GM20431 (cell line): ENCODE measurements at regions not wholly inside any gene's neighbourhood (a gene's known extent, or its start where the extent isn't known, plus 50 kb on each side); places are given as distances from the start of the nearest gene placed in this dataset.
"Not testable (repeated sequence)": the region's sequence is repeated elsewhere in the genome, so short reads cannot be mapped to it uniquely, and the experiment has no call there.

Source experiments
- in situ Hi-C: fragments of 300-500 bp; cut with MseI, MboI; formaldehyde crosslinking; loops from one replicate; pipeline ENCODE4 v1.15.0; 2020; ENCODE audit warnings: low sequenced_read_pairs; ENCODE audit not compliant: unreplicated experiment

DNA sequence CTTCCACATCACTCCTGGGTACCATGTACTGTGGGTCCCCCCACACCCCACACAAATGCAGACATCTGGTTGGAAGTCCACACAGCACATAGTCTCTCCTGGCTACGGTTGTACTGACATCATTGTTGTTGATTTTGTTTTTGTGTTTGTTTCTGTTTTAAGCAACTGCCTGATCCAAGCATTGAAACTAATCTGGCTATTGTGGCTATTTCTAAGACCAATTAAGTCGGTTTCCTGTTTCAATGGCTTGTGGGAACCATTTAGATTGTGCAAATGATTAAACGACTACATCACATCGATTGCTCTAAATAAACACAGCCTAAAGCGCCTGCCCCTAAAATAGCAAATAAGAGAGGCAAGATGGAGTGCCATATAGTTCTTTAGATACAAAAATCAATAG lies 226.8 kb upstream of the IRX4 start:
- in situ Hi-C loops, result no loop called here

DNA sequence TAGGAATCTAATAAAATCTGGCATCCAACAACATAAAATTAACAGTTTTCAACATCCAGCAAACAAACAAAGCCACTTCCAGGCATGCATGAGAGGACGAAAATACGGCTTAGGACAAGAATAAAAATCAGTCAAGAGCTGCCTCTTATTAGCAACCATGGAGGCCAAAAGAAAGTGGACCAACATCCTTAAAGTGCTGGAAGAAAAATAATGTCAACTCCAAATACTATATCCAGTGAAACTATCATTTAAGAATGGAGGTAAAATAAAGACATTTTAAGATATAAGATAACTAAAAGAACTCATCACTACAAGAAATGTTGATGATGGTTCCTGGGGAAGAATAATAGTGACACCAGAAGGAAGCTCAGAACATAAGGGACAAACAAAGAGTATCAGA lies 224.0 kb upstream of the IRX4 start:
- in situ Hi-C loops, result no loop called here

DNA sequence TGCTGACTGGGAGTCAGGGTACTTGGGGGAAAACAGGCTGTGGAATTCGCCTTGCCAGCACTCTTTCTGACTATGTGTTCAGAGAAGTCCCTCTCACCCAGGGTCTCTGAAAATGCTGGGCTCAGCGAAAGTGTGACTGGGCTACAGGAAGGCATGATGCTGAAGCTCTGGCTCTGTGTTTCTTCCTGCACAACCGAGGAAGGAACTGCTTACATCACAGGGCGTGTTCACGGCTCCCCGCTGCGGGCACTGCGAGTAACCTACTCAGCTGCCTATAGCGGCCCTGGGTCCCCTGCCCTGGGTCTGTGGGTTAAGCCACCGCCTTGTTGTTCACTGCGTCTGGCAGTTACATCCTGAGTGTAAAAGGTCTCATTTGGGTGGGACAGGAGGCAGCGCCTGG lies 222.4 kb upstream of the IRX4 start:
- in situ Hi-C loops, result no loop called here

DNA sequence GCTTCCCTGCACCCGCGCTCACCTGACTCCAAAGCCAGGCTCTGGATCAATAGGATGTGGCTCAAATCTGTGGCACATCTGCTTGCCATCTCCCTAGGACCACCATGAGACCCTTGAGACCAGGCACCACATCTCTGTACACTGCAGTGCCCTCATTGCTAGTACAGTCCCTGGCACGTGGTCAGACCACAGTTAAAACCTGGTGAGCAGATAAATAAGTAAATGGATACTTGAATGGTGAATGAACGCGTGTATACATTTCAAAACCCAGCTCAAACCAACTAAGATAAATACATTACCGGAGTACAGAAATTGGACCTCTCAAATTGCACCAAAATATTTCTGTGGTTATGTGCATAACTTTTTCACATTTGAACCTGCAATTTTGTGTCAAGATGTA lies 221.2 kb upstream of the IRX4 start:
- in situ Hi-C loops, result no loop called here

DNA sequence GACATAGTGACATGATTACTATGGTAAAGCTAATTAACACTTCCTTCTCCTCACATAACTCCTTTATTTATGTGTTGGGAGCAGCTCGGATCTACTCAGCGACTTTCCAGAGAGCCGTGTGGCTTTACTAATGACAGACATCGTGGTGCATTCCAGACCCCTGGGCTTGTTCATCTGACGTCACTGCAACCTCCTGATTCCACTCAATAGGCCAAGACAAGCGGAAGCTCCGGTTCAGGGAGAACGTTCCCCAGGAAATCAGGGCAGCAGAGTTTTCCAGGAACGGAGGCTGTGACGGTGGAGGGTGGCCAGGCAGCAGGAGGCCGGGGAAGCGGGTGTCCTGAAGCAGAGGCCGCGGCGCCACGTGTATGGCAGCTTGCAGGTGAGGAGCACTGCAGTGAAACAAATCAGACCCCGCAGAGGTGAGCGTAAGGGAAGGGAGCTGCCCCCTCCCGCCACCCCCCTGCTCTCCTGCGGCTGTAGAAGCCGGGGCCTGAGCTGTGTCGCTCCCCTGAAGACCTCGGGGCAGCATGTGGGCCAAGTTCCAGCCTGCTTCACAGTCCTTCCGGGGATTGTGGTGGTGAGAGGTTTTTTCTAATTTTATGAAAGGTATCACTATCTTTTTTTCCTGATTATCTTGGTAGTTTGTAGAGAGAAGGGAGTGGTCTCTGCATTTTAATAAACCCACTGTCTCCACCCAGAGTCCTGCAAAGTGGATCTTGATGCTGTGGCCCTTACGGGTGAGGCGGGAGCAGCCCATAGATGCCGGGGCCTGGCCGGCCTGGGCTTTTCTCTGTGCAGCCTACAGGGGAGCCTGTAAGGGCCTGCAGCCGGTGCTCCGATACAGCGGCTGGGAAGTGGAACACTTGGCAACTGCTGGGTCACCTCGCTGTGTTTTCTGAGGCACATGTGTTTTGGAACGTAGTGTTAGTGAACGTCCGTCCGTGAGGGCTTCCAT lies 220.4 kb upstream of the IRX4 start:
- in situ Hi-C loops, result no loop called here

DNA sequence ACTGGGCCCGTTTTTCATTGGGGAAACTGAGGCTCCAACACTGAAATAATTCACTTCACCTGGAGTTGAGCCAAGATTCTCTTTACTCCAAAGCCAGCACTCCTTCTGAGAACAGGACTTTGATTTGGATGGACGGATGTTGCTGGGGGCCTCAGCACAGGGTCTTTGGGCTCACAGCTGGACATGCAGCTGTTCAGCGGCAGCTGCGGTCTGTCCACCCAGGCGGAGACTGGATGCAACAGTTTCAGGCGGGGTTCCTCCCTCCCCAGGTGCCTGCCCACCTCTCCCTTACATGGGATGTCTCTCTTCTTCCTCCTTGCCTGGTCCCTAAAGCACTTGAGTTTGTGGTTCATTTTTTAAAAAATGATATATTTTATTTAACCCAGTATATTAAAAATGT lies 219.0 kb upstream of the IRX4 start:
- in situ Hi-C loops, result no loop called here

DNA sequence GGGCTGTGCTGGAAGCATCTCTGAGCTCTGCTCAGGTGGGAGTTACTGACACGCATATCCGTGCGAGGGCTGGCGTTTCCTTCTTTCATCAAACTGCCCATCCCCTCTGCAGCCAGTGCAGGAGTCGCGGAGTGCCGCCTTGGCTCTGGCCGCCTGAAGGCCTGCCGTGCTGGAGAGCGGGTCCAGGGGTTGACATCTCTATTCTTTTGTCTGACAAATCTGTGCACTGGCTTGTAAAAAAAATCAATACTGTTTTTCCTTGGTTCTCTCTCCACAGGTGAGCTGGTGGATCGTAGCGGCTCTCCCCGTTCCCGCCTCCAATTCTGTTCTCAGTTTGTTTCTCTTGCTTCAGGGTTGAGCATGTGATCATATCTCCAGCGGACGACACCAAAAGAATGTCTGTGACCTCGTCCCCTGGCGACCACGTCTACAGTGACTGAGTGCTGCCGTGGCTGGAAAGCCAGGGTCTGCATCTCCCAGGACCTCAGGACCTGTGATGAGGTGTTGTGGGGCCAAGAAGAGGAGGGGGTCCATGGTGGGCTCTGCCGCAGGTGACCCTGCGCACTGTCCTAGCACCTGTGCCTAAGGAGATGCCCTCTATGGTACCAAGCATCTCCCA lies 214.3 kb upstream of the IRX4 start:
- in situ Hi-C loops, result no loop called here

DNA sequence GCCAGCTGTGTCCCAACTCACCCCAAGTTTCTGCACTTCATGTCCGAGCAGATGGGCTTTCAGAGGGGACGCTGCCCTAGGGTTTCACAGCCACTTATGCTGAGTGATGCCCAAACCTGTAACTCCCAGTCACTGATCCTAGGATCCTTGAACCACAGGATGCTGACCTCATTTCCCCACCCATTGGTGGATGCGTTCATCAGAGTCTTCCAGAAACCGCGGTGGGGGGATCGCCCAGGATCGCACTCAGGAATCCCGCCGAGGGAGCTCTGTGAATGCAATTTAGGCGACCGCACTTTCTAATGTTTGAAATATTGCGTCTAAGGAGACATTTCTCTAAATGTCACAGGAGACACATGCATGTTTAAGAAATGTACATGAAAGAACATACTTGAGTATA lies 212.3 kb upstream of the IRX4 start:
- in situ Hi-C loops, result no loop called here

DNA sequence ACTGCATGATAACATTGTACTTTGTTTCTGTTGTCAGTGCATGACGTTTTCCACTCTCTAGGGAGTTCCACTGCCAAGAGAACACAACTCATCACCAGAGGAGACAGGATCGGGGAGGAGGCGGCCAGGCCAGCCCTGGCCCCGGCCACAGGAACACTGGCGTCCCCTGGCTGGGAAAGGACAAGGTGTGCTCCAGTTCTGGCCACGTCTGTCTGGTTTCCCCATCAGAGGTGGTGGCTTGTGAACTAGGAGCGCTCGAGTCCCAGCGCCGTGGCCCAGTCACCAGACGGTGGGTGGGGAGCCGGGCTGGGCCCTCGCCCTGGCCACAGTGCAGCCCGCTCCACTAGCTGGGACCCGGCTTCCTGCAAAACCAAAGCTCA lies 211.9 kb upstream of the IRX4 start:
- in situ Hi-C loops, result no loop called here

DNA sequence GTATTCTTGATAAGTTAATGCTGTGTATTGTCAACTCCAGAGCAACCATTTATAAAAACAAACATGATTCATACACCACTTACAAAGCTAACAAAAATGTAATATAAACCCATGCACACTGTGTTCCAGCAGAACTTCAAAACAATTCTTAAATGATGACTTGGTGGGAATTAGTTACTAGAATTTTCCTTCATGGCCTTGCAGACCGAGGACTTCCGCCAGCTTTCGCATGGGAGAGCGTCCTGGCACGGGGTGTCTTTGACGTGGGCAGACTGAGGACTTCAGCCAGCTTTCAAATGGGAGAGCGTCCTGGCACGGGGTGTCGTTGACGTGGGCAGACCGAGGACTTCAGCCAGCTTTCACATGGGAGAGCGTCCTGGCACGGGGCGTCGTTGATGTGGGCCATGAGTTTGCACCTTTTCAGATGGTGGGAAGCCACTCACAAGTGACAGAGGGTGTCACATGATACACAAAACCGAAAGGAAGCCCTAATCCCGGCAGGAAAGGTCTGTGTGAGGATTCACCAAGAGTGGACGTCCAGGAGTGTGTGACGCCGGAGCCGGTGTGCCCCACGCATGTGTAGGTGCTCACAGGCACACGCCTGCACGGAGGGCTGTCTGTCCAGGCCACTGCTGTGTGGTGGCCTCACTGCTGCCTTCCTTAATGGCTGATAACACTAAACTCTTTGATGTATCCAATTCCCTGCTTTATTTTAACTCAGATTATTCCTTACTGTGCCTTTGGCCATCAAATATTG lies 211.3 kb upstream of the IRX4 start:
- in situ Hi-C loops, result no loop called here

DNA sequence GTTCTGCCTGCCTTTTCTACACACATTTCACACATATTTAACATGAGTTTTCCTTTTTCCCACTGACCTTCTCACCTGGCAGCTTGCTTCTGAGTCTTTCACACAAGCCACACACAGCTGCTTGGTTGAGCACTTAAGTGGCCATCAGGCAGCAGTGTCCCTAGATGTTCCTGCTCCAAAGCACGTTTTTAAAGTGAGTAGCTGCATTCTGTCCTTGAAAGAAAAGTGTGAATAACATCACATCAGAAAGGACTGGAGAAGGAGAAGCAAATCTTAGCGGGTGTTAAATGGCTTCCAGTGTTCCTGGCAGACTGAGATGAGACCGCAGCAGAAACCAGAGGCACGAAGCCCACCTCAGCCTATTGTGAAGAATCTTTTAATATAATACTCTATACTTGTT lies 209.2 kb upstream of the IRX4 start:
- in situ Hi-C loops, result no loop called here

DNA sequence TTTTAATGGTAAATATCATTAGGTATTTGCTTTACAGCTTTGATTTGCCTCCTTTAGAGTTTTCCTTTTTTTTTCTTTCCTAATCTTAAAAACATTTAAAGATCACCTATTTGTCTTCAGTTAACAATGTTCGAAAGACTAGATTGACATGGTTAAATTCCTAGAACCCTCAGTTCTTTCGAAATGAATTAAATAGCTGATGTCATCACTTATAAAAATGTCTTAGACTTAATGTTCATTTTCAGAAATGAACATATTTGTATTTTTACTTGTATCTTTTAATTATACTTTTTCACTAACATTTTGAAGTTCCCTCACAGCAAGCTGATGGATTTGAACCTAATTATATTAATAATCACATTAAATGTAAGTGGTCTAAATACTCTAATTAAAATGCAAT lies 205.3 kb upstream of the IRX4 start:
- in situ Hi-C loops, result no loop called here

DNA sequence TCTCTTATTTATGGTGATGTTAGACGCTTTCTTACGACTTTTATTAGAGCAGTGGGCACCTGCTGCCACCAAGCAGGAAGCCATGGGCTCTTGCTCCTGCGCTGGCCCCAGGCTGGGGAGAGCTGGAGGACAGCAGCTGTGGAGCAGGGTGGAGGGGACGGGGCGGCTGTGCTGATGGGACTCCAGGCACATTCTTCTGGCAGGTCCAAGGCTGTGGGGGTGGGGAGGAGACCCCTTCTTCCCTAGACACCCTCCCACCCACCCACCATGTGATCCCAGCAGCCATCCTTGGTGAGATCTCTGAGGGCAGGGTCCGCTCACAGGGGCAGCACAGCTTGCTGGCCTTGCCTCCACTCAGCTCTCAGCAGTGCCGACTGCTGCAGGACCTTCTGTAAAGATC lies 192.6 kb upstream of the IRX4 start:
- in situ Hi-C loops, result no loop called here

DNA sequence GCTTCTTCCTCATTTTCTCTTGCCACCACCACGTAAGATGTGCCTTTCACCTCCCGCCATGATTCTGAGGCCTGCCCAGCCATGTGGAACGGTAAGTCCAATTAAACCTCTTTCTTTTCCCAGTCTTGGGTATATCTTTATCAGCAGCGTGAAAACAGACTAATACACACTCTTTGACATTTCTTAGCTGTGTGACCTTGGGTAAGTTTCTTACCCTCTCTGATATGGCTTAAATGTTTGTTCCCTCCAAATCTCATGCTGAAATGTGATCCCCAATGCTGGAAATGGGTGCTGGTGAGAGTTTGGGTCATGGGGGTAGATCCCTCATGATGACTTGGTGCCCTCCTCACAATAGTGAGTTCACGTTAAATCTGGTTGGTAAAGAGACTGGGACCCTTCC lies 188.8 kb upstream of the IRX4 start:
- in situ Hi-C loops, result no loop called here

DNA sequence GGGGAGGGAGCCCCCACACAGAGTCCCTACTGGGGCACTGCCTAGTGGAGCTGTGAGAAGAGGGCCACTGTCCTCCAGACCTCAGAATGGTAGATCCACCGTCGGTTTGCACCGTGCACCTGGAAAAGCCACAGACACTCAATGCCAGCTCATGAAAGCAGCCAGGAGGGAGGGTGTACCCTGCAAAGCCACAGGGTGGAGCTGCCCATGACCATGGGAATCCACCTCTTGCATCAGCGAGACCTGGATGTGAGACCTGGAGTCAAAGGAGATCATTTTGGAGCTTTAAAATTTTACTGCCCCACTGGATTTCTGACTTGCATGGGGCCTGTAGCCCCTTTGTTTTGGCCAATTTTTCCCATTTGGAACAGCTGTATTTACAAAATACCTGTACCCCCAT lies 188.1 kb upstream of the IRX4 start:
- in situ Hi-C loops, result not testable (repeated sequence)

DNA sequence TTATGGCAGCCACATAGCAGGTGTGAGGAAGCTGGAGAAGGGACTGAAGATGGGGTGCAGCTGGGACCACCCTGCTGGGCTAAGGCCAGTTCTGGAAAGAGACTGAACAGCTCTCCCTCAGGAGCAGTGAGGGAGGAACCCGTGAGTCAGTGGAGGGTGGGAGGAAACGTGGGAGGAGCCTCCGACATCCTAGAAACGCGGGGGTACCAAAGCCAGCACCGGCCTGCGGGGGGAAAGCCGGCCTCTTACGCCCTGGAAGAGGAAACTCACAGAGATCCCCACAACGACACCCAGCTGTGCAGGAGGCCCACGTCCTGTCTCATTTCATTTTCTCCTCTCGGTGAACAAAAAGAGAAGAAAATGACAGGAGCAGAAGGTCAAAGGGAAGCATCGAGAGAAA lies 185.8 kb upstream of the IRX4 start:
- in situ Hi-C loops, result no loop called here

DNA sequence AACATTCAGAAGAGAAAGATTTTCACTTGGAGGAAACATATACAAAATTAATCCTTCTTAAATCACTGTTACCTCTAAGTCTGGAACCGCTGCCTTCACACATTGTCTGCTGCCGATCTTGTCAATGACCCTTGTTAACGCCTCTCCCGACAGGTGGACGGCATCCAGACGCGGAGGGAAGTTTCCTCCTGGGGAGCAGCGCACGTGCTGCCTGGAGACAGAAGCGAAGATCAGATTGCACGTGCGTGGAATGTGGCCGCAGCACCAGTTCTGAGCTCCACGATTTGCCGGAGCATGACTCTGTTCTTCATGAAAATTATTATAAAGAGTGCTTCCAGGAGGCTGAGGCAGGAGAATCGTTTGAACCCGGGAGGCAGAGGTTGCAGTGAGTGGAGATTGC lies 183.6 kb upstream of the IRX4 start:
- in situ Hi-C loops, result no loop called here

DNA sequence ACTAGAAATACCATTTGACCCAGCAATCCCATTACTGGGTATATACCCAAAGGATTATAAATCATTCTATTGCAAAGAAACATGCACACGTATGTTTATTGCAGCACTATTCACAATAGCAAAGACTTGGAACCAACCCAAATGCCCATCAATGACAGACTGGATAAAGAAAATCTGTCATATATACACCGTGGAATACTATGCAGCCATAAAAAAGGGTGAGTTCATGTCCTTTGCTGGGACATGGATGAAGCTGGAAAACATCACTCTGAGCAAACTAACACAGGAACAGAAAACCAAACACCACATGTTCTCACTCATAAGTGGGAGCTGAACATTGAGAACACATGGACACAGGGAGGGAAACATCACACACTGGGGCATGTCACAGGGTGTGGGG lies 180.7 kb upstream of the IRX4 start:
- in situ Hi-C loops, result not testable (repeated sequence)

DNA sequence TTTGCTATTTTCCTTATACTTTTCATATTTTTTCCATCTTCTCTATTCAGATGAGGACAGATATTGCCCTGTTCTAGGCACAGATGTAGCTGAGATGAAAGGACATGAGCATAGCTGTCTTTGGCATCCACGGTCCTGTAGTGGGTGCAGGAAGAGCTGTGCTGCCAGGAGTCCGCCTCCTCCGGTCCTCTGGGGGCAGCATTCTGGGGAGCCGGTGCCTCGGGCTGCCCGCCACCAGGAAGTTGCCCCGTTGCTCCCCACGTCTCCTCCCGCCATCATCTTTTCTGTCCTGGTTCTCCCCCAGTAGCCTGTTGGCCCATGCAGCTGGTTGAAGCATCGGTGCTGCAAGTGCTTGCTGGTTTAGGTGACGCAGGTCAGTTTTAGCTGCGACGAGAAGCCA lies 170.0 kb upstream of the IRX4 start:
- in situ Hi-C loops, result no loop called here

DNA sequence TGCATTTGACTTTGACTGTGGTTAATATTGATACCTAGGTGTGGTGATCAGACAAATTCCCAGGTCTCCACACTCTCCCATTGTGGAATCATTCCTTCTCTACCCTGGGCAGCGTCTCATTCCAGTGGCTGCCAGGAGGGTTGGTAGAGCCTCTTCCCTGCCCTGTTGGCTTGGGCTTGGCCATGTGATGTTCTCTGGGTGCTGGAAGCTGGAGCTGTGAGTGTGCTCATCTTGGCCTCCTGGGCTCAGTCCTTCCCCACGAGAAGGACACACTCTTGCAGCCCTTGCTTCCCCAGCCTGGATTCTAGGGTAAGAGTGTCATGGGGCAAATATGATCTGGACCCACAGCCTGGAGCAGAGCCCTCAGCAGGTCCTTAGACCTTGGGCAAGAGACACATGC lies 167.2 kb upstream of the IRX4 start:
- in situ Hi-C loops, result no loop called here

DNA sequence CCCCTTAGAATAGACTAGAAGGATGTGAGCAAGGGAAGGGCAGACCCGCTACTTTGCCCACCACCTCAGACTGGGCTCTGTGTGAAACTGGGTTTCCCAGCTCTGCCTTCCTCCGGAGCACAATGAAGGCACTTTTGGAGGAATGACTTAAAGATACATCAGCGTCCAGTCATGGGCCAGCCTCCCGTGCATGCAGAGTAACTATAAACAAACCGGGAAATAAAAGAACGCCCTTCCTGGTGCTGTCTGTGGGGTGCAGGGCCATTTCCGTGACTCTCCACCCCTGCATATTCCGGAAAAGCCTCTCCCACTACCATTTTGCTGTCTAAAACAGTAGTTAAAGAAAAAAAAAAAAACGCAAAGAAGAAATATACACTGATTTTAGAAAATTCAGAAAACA lies 165.9 kb upstream of the IRX4 start:
- in situ Hi-C loops, result no loop called here
